Bone marrow (tissue), 2 donors: ENCODE measurements at regions not wholly inside any gene's neighbourhood (a gene's known extent, or its start where the extent isn't known, plus 50 kb on each side); places are given as distances from the start of the nearest gene placed in this dataset.
A peak's percentile ranks its signal among the peaks of the same experiment; 100 is the strongest.

ENCODE experiments used
- DNase-seq, 2 donors: peaks; one replicate each; lab custom pipeline; 2025; lab: John Stamatoyannopoulos, UW

DNA sequence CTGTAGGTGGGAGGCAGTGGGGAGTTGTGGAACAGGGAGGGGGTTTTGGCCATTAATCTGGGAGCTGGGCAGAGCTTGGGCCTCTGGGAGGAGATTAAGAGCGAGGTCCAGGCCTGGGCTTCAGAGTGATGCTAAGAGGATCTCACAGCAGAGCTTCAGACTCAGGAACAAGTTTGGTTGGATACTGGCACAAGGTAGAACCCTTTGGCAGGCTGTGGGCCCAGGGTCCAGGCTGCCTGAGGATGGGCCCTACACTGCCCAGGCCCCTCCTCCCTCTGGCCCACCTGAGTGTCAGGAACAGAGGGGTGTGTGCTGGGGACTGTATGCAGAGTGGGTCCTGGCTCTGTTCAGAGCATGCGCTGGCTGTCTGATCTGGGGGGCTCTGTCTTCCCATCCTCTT is 334.9 kb downstream of the CYP26B1 start:
- no peak for DNase-seq

DNA sequence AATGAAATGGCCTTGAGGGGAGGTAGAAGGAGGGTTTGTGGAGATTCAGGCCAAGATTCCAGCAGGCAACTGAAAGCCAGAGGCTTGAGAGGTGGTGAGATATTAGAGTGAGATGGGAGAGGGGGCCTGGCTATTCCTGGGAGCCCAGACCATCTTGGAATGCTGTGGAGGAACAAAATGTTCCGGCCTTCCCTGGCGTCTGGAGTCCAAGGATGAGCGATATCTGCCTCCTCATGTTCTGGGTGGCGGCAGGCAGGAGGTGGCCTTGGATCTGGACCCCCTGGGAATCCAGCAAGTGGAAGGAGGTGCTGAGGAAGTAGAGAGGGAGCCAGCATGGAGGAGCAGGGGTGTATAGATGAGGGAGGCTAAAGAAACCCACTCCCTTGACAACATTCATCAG is 335.9 kb downstream of the CYP26B1 start:
- no peak for DNase-seq

- no peak for DNase-seq
These were observed 336.5 kb downstream of the CYP26B1 start for GRCh38 chr2:71811157-71811556.

DNA sequence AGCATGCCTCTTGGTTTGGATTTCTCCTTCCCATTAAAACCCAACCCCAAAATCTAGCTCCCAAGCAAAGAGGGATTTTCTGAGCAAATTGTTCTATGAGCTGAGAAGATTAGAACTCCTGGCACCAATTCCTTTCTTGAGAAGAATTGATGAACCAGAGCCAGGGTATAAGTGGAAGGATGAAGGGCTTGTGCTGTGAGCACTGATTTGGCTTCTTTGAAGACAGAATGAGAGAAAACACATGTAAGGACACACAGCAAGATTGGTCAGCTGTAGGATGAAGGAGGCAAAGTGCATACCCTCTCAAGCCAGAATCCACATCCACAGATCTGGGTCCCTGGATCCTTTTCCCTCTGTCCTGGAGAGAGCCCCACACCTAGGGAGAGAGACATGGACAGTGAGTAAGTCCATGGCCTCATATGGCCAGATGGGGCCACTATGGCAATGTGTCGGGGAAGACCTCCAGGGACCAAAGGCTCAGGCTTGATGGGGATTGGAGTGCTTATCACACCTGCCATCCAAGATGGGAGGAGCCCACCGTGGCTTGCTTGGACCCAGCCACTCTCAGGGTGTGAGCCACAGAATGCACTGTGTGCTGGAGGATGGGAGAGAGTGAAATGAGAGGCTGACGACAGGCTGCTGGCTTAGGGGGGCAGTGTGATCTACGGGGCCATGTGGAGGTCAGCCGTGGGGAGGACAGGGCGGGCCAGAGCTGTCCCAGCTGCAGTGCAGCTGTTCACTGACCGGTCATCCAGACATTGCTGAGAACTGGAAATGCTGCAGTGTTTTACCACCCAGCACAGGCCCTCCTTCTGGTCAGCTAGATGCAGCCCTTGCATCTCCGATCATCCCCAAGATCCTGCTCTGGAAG is 339.8 kb downstream of the CYP26B1 start:
- no peak for DNase-seq

GRCh38 chr2:71806432-71806831 is 341.2 kb downstream of the CYP26B1 start:
- DNase-seq, result no peak

GRCh38 chr2:71804281-71804751 is 343.3 kb downstream of the CYP26B1 start:
- no peak for DNase-seq

GRCh38 chr2:71803398-71803797 is 344.3 kb downstream of the CYP26B1 start:
- no peak for DNase-seq

- DNase-seq, result no peak
These were observed 345.1 kb downstream of the CYP26B1 start for GRCh38 chr2:71802556-71802955.

DNA sequence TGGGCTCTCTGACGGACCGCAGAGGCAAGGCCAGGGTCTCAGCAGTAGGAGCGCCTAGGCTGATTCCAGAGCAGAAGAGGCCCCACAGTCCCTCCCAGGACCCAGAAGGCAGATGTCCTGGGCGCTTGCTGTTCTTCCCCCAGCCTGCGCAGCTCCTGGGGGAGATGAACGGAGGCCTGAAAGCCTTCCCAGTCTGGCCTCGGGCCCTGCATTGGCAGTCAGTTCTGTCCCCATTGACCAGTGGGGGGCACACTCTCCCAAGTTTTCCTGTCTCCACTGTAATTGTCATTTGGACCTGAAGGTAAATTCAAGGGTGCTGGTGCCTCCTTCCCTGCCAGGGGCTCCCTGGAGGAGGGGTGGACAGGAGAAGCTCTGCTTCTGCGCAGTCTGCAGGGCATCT is 345.7 kb downstream of the CYP26B1 start:
- DNase-seq, result no peak

DNA sequence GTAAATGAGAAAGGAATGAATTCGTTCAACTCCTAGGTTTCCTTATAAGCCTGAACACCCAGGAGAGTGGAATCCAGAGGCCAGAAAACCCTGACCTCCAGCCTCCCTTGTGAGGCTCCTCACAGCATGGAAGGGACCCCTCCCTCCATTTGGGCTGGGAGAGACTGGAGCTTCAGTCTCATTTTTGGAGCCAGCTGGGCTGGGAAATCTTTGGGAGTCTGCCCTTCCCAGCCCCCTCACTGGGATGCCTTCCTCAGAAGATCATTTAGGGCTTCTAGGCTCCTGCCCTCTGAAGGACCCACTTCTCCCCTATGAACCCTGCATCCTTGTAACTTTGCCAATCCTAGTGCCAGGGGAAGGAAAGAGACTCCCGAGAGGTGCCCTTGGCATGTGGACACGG is 346.1 kb downstream of the CYP26B1 start:
- no peak for DNase-seq

- DNase-seq, result no peak
These were observed 346.8 kb downstream of the CYP26B1 start for GRCh38 chr2:71800851-71801250.

GRCh38 chr2:71800106-71800809 is 346.9 kb downstream of the DYSF start:
- DNase-seq, result no peak

DNA sequence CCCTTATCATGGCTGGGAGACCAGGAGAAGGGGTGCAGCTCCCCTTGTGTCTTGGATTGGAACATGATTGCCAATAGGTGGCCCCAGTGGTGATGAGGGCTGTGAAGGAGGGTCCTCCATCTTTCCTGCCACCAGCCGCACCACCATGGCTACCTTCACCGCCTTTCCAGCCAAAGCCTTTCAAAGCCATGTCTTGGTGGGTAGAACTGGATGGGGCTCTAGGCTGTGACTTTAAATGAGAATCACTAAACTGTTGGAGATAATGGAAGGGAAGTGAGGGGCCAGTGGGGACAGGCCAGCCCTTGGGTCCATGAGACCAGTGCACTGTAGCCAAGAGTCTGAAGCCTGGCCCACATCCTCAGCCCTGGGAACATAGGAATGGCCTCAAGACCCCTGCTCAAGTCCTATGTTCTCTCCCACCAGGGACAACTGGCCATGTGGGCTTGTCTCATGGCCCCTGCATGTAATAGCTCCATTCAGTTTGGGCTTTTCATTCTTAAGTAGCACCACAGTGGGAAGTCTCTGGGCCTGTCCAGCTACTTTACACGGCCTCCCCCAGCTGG is 345.7 kb downstream of the DYSF start:
- no peak for DNase-seq

GRCh38 chr2:71798266-71799012 is 345.1 kb downstream of the DYSF start:
- peak in 1 of 2 donors; percentile 1 for DNase-seq

- DNase-seq, result no peak
These were observed 343.9 kb downstream of the DYSF start for GRCh38 chr2:71797035-71797810.

DNA sequence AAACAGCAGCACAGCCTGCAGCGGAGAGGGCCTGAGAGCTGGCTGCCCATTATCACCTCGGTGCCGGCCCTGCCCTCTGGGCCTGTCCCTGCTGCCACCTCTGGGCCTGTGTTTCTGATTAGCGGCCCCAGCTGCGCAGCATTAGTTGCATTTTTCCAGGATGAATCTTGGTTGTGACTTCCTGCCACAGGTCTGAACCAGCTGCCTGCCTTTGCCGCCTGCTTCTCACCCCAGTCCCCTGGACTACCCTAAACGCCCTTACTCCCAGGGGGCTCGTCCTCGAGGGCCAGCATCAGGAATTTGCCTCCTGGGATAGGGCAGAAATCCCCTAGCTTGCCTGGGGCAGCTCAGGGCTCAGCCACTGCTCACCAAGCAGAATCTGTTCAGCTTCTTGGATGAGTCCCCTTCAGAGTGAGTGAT is 342.8 kb downstream of the DYSF start:
- DNase-seq, result no peak

DNA sequence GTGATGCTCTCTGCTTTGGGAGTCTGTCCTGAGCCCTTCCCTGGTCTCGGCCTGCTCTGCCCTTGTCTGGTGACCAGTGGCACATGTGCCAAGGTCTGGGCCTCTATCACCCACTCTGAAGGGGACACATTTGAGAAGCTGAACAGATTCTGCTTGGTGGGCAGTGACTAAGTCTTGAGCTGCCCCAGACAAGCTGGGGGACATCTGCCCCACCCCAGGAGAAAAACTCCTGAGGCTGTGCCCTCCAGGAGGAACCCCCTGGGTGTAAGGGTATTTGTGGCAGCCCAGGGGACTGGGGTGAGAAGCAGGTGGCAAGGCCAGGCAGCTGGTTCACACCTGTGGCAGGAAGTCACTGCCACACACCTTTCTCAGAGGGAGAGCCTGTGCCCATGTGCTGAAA is 342.1 kb downstream of the DYSF start:
- DNase-seq, result no peak

- DNase-seq, result no peak
These were observed 341.2 kb downstream of the DYSF start for GRCh38 chr2:71794611-71795010.

GRCh38 chr2:71793926-71794325 is 340.6 kb downstream of the DYSF start:
- DNase-seq, result no peak

GRCh38 chr2:71792926-71793761 is 339.8 kb downstream of the DYSF start:
- DNase-seq, result no peak
